ENCODE measurements at regions not wholly inside any gene's neighbourhood (a gene's known extent, or its start where the extent isn't known, plus 50 kb on each side); places are given as distances from the start of the nearest gene placed in this dataset.
"Not testable (repeated sequence)": the region's sequence is repeated elsewhere in the genome, so short reads cannot be mapped to it uniquely, and the experiment has no call there.

DNA sequence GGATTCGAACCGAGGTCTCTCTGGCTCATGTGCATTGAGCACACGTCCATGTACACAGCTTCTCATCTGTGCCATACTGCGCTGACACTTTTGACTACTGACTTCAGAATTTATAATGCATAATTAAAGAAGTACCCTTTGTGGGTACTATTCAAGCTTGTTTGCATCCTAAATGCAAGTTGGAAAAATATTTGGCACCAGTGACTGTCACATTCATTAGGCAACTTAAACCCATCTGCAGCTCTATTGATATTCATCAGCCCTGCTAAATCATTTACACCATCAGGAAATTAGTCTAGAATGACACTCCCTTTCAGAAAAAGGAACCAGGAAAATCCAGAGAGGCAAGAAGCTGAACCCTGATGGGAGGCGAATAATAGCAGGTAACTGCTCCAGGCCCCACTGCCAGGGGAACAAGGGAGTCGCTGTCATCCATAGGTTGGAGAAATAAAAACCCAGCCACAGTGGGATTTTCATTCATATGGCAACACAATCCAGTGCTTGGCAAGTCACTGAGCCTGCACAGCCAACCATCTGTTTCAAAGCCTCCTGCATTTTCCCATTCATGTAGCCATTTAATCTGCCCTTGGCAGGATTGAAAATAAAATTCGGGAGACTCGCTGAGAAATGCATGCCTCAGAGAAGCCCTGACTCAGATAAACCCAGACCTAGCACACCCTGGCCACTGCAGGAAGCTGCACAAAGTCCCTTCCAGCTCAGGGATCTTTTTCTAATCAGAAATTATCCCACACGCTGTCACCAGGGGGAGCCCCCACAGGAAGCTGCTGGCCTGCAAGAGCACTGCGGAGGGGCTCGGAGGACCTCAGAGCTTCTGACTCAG lies 103.0 kb upstream of the VEPH1 start:
- Histone ChIP-seq H3K27ac (no peak overlapping the region), H3K4me3 (no peak overlapping the region)

DNA sequence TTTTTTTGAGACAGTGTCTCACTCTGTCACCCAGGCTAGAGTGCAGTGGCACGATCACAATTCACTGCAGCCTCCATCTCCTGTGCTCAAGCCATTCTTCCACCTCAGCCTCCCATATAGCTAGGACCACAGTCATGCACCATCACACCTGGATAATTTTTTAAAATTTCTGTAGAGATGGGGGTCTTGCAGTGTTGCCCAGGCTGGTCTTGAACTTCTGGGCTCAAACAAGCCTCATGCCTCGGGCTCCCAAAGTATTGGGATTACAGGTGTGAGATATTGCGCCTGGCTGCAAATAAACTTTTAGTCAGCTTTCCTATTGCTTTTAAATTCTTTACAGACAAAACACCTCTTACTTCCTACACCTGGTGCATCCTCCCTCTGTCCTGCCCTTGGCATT lies 102.1 kb upstream of the VEPH1 start:
- no peak overlapping the region for H3K27ac ChIP-seq
- H3K4me3 ChIP-seq: no peak overlapping the region

DNA sequence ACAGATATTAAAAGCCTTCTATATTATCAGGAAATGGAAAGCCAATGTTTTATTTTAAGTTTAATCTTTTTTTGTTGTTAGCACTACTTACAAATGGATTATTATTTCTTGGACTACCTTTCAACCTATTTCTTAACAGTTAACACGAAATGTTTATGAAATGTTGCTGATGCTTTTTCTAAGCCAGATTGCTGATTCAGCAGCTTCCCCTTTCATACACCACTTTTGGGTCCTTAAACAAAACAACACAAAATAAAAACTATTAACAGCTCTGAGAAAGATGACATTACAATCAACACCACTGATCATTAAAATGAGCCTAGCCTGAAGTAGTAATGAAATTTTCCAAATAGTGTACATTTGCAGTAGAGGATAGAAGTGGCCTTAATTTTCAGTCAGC lies 99.2 kb upstream of the VEPH1 start:
- no peak overlapping the region for H3K27ac ChIP-seq
- H3K4me3 ChIP-seq: no peak overlapping the region

DNA sequence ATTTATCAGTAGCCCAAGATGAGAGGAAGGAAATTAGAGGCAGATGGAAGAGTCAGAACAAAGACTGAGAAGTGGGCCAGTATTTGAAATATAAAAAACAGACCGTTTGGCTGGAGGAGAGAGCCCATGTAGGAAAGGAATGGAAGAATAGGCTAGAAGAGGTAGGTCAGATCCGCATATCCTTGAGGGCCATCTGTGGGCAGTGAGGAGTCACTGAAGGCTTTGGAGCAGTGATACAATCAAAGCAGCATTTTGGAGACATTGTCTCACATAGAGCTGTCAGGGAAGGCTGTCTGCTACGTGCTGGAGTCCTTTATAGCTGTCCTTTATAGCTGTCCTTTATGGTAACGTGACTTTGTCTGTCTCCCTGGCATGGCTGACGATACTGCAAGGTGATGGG lies 92.0 kb upstream of the VEPH1 start:
- Histone ChIP-seq H3K27ac (no peak overlapping the region), H3K4me3 (no peak overlapping the region)

DNA sequence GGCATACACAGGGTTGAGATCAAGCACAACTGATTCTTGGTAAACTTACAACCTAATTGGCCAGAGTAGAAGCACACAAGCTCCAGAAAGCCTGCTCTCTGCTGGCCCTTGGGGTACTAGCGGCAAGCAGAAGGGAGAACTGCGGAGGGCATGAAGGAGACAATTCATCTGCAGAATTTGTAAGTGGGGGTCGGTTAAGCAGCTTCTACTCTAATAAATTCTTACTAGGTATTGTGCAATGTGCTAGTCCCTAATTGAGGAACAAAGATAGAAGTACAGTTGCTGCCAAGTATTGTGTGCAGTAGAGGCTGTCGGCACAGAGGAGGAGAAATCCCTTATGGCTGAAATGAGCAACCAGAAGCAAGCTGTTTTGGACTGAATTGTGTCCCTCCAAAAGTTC lies 91.2 kb upstream of the VEPH1 start:
- Histone ChIP-seq H3K27ac (no peak overlapping the region), H3K4me3 (no peak overlapping the region)

DNA sequence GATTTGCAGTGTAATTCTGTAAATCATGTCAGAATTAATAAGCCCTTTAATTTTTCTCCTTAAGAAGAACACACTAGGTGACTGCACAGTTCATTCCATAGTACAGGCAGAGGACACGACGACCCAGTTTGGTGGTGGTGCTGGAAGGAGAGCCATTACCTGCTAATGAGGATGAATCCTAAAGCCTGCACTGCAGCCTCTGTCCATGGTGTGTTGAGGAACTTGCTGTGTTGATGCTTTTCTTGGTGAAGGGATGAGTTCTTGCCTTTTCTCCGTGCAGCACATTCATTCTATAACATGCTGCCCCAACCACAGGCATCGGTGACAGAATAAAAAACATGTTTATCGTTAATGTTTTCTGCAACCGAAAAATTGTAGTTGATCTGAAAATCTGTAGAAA lies 89.6 kb upstream of the VEPH1 start:
- Histone ChIP-seq H3K4me3 (no peak overlapping the region), H3K27ac (no peak overlapping the region)

DNA sequence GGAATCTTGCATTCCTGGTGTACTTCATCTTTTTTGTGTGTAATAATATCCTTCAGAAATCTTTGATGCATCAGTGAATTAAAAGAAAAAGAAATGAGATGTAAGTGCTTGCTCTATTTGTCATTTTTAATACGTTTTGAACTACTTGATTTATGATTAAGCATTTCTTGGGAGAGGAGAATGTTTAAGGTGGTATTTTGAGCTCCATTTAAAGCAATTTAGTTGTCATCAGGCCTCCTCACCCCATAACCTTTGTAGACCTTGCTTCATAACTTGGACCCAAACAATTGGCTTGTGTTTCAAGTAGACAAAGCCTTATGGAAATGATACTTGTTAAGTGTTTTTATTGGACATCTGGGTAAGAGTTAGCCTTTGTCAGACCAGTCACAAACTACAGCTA lies 87.1 kb upstream of the VEPH1 start:
- no peak overlapping the region for H3K4me3 ChIP-seq
- H3K27ac ChIP-seq: no peak overlapping the region

DNA sequence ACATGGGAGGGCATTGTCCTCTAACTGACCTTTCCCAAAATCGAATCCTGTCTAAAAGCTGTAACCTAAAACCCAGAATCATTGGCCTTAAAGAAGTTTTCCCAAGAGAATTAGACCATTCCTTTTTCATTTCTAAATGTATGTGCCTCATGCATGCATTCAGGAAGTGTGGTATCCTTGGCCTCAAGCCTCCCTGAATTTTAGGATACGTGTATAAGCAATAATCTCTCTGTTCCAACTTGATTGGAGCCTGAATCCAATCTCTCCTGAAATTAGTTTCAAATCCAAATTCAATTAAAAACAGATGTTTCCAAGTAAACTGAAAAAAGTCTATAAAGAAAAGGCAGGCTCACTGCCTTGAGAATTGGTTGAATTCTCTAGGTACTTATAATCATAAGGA lies 86.0 kb upstream of the VEPH1 start:
- Histone ChIP-seq H3K4me3 (no peak overlapping the region), H3K27ac (no peak overlapping the region)

DNA sequence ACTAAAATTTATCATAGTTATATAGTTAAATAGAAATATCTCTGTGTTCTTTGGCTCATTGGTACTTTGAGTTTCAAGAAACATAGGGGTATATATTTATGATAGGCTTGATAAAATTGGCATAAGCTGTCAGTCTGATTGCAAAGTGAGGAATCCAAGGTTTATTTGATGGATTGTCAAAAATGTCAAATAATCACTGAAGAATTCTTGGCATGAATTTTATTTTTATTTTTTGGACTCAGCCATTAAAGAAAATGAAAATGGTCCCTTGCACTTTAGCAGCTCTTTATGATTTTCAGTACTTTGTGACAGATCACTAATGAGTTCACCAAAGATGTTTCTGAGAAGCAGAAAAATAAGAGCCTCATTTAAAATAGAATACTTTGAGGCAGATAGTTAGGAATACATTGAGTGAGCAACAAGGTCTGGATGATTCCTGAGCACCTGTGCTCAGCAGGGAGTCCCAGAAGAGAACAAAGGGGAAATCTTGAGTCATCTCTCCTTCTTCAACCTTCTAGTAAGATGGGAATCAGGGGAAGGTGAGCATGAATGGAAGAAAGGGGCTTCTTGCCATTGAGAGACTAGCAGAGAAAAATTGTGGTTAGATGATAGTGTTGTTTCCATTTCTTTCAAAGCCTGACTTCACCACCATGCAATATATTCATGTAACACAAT lies 85.3 kb upstream of the VEPH1 start:
- no peak overlapping the region for H3K27ac ChIP-seq

DNA sequence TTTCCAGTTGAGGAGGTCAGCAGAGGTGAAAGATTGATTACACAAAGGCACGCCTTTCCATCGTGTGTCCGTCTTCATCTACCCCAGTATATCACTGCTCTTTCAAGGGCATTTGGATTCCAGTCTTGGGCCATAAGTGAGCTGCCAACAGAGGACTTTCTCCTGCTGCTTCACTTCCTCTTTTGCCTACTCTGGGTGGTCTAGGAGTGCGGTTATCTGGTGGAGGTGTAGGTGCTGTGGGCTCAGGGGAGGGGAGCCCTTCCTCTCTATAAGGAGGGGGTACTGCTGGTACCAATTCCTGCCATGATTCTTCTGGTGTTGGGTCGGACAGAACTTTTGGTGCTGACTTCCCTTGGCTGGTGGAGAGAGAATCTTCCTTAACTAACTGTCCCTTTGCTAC lies 83.1 kb upstream of the VEPH1 start:
- Histone ChIP-seq H3K27ac (no peak overlapping the region), H3K4me3 (no peak overlapping the region)

More for the DNA sequence above, 85.3 kb upstream of the VEPH1 start:
- H3K4me3 ChIP-seq: no peak overlapping the region

DNA sequence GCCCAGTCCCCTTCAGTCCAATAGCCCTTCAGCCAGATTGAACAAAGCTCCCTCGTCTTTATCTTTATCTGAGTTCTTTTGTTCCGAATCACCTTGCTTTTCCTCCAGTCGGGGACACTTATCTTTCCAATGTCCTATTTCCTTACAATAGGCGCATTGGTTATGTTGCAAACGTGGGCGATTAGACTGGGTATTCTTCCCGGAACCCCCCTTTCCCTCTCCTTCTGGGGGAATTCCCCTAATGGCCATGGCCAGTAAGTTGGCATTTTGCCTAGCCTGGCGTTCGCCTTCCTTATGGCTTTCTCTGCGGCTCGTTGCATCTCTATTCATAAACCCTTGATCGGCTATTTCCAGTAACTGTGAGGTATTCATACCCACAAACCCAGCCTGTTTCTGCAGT lies 82.2 kb upstream of the VEPH1 start:
- Histone ChIP-seq H3K27ac (no peak overlapping the region), H3K4me3 (no peak overlapping the region)

DNA sequence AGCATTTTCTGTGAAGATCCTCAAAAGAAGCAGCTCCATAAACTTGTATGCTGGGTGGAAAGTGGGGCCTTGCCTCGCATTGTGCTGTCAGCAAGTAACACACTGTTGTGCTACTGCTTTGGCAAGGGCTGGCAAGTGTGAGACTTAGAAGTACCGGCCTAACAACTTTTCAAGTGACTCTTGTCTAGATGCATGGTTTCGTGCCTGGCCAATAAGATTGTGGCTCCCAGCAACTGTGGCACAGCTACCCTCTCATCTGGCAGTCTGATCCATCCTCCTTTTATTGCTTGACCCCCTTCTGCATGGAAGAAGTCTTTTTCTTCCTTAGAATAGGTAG lies 79.4 kb upstream of the VEPH1 start:
- Histone ChIP-seq H3K27ac (no peak overlapping the region), H3K4me3 (no peak overlapping the region)

DNA sequence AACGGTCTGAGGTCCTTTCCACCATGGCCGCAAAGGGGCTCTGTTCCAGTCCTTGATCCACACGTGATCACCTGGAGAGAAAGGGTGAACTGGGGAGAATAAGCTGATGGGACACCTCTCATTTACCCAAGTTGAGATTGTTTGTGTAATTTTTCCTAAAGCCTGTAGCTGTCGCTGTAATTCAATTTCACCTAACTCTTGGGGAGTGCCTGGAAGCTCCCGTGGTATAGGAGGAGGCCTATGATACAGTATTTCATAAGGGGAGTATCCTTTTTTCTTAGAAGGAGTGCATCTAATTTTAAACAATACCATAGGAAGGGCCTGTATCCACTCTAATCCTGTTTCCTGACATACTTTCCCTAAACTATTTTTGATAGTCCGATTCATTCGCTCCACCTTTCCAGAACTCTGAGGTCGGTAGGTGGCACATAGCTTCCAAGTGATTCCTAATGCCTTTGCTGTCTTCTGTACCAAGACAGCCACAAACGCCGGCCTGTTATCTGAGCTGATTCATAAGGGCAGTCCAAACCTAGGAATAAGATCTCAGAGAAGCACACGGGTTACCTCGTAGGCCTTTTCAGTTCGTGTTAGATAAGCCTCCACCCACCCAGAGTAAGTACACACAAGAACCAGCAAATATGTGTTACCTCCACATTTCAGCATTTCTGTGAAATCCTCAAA lies 78.9 kb upstream of the VEPH1 start:
- H3K4me3 ChIP-seq, H3K27ac ChIP-seq: not testable (repeated sequence)

DNA sequence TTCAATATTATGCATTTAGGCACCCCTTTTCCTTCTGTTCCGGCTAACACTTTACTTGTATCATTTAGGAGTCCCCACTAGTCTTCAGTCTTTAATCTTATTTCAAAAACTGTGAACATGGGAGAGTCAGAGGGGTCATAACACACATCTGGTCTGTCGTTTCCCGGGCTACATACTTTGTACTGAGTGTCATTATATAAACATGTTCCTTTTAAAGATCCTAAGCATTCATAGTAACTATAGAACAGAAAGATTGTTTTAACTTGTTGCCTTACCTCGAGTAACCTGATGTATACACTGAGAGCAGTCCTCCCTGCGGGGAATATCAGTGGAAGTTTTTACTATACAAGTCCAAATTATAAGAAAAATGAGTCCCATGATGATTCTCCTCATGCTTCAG lies 78.2 kb upstream of the VEPH1 start:
- Histone ChIP-seq H3K27ac (no peak overlapping the region), H3K4me3 (no peak overlapping the region)

DNA sequence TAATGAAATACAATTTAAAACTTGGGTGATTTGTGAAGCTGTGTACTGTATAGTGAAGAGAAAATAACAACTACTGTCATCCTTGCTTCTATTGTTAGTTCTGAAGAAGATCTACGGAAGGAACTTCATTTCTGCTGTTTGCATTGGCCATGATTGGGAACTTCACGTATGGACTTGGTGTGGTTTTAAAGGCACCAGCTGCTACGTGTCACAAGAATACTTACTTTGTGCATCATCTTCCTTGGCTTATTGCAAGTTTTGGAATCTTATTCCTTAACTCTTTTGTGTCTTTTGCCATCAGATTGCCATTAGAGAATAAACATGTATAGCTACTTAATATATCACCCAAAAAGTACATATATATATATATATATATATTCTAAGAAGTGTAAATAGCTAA lies 75.0 kb upstream of the VEPH1 start:
- no peak overlapping the region for H3K4me3 ChIP-seq
- no peak overlapping the region for H3K27ac ChIP-seq

DNA sequence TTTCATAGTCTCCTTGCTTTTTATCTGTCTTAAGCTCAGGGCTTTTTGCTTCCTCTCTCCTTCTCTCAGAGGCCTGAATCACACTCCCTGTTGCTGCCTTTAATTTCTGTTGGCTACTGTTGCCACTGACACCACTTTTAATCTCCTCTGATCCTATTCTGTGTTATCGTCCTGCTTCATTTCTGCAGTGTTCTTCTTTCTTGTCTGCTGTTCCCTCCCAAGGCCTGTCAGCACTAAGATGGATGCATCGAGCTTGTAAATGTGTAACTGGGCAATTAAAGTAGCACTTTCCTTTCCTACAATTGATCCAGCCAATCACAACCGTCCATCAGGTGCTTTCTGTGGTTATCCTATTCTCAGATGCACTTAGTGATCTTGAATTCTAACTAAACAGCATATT lies 71.3 kb upstream of the VEPH1 start:
- H3K4me3 ChIP-seq: no peak overlapping the region
- H3K27ac ChIP-seq: no peak overlapping the region

DNA sequence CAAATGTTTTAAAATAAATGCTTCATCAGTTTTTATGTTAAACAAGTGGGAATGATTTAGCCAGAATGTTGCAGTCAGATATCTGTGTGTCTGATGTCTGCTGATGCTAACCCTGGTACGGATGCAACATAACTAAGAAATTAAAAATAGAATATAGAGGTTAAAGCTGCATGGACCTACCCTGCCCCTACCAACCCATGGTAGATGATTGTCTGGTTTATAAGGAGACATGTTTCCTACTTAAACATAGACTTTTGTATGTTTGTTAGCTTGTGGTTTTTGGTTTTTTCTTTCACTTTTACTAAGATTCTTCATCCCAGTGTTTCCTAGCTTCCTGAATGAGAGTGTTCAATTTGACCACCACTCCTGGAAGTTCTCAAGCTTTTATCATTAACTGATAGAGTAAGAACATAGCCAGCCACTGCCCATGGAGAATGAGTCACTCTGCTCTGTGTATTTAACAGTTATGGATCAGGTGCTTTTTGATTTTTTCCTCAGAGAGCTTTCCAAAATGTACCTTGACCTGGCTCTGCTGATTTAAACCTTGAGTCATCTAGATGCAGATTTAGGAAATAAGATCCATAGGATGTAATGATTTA lies 70.7 kb upstream of the VEPH1 start:
- H3K27ac ChIP-seq: no peak overlapping the region

DNA sequence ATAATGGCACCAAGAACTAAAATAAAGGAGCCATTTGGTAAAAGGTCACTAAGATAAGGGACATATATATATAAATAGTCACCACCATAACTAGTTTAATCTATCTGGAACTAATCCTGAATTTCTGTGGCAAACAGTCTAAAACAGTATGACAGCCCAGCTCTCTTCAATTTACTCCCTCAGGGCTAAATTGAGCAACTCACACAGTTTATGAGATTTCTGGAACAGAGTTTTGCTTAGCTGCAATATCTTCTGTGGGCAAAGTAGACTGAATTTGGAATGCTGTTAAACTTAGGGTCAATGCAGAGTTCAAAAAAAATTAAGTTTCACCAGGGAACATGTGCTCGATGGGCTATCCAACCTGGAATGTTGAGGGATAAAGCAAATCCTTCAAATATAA lies 70.1 kb upstream of the VEPH1 start:
- no peak overlapping the region for H3K4me3 ChIP-seq
- no peak overlapping the region for H3K27ac ChIP-seq

More for the DNA sequence above, 70.7 kb upstream of the VEPH1 start:
- no peak overlapping the region for H3K4me3 ChIP-seq

DNA sequence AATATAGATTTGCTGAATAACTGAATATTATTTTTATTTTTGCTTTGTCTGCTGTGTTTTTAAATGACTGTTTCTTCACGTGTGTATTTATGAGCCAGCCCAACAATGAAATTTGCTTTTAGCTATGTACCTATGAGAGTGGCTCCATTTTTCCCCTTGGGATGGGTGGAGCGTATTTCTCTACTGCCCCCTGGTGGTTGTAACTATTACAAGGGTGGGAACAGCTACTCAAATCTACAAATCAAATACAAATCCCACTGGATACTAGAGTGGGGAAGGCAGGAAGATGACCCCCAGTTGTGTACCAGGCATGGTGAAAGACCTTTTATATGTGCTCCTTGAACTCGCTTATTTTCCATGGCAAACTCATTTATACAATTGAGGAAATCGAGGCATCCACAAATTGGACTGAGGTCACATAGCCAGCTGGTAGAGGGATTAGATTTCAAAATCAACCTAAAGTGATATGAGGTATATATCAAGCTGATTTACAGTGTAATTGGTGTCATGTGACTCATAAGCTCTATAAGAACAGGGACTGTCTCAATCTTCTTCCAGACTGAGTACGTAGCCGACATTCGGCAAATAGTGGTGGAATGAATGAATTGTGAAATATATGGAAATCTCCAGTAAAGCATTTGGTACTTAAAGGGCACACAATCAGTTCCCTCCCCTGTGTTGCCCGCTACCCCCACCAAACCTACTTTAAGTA lies 69.5 kb upstream of the VEPH1 start:
- Histone ChIP-seq H3K27ac (no peak overlapping the region), H3K4me3 (no peak overlapping the region)

DNA sequence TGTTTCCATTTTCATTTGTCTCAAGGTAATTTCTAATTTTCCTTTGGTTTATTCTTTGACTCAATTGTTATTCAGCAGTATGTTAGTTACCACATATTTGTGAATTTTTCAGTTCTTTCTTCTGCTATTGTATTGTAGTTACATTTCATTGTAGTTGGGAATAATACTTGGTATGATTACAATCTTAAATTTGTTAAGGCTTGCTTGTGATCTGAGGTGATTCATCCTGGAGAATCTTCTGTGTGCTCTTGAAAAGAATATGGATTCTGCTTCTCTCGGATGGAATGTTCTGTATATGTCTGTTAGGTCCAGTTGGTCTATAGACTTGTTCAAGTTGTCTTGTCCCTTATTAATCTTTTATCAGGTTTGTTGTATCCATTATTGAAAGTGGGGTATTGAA lies 63.4 kb upstream of the VEPH1 start:
- no peak overlapping the region for H3K4me3 ChIP-seq
- H3K27ac ChIP-seq: no peak overlapping the region
